HG03175 (cell line): ENCODE measurements at regions not wholly inside any gene's neighbourhood (a gene's known extent, or its start where the extent isn't known, plus 50 kb on each side); places are given as distances from the start of the nearest gene placed in this dataset.
"Not testable (repeated sequence)": the region's sequence is repeated elsewhere in the genome, so short reads cannot be mapped to it uniquely, and the experiment has no call there.

Experiments
- ATAC-seq: cut with Tn5 transposase; IDR thresholded peaks from one replicate; pipeline ENCODE4 v1.9.1; 2021; ENCODE audit warnings: mild to moderate bottlenecking, moderate library complexity; ENCODE audit not compliant: unreplicated experiment

DNA sequence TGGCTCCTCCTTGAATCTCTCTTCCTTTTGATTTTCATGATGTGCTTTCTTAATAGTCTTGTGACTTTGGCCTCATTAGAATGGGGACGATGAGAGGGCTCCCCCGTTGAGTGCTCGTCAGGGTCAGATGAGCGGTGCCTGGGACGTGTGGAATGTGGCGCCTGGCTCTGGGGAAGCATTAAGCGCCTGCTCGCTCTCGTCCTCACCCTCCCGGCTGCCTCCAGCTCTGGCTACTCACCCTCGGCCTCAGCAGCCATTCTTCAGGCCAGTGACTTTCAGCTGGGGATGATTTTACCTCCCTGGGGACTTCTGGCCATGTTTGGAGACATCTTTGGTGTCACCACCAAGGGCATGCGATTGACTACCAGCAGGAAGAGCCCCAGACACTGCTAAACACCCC lies 69.7 kb downstream of the RPS6KA4 start:
- ATAC-seq: no peak

DNA sequence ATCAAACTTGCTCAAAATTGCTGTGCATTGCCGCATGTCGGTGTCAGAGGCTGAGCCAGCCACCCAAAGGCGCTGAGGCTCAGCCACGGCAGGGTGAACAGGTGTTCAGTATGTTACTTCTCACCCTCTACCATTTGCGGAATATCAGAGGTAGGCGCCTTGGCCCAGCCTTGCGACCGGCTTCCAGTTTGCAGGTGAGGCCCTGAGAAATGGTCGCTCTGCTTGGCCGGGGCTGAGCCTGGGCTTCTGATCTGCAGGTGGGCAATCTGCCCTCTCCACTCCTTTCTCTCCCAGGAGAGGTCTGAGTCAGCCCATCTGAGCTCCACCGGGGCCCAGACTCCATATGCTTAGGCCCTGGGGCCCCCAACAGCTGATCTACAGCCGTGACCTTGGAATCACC lies 71.0 kb downstream of the RPS6KA4 start:
- ATAC-seq: no peak

- ATAC-seq: no peak
These were observed 71.7 kb downstream of the RPS6KA4 start for GRCh38 chr11:64430645-64431044.

DNA sequence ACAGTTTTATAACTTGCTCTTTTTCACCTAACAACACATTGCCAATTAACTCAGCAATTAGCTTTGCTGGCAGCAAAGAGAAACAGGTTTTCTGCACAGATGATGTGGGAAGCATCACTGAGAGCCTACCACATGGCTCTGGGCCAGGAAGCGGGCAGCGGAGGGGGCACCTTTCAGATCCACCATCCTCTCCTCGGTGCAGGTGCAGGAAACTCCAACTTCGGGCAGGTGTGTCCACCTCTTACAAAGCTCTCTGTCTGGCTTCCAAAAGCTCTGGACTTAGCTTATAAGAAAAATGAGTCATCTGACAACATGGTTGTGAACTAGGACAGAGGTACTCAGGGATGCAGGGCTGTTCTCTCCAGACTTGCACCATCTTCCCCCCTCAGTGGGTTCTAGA lies 77.0 kb downstream of the RPS6KA4 start:
- no peak for ATAC-seq

DNA sequence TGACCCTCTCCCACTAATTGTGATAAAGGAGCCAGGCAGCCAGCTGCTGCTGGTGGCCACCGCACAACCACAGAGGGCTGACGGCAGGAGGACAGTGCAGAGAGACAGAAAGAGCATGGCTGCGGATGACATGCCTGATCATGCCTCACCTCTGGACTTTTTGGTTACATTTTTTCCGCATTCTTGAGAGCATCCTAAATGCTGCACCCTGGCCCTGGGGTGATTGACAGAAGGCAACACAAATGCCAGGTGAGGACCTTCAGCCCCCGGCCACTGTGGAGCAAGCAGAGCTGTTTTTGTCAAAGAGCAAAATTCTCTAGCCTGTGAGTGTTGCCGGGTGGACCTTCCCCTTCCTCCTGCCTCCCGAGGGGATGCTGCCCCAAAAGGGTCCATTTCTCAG lies 78.5 kb downstream of the RPS6KA4 start:
- no peak for ATAC-seq

DNA sequence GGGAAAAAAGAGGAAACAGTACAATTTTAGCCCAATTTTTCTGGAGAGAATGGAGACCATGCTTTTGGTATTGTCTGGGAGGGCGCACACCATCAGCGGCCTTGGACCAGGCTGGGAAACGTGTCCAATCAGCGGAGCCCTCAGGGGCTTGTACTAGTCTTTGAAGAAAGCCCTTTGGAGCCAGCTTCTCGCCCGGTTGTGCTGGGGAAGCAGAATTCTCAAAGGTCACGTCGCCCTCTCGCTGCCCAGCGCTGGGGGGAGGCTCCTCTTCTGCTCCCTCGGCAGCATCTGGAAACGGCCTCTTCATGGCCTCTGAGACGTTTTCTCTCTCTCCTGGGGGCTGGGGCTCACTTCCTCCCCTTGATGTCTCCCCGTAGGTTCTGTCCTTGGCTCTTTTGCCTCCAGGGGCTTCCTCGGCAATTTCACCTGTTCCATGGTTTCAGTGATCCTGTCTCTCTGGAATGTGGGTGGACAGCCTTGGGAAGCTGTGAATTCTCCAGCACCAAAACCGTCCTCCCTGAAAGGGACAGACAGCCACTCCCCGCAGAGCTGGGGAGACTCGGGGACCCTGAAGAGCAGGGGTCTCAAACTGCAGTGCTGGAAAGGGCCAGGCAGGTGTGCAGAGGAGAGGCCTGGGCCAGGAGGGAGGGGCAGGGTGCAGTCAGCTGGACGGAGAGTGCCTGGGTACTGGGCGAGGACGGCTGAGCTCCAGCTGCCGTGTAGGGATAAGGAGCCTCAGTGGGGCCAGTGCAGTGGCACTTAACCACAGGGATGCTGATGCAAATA lies 80.2 kb downstream of the RPS6KA4 start:
- ATAC-seq: no peak

DNA sequence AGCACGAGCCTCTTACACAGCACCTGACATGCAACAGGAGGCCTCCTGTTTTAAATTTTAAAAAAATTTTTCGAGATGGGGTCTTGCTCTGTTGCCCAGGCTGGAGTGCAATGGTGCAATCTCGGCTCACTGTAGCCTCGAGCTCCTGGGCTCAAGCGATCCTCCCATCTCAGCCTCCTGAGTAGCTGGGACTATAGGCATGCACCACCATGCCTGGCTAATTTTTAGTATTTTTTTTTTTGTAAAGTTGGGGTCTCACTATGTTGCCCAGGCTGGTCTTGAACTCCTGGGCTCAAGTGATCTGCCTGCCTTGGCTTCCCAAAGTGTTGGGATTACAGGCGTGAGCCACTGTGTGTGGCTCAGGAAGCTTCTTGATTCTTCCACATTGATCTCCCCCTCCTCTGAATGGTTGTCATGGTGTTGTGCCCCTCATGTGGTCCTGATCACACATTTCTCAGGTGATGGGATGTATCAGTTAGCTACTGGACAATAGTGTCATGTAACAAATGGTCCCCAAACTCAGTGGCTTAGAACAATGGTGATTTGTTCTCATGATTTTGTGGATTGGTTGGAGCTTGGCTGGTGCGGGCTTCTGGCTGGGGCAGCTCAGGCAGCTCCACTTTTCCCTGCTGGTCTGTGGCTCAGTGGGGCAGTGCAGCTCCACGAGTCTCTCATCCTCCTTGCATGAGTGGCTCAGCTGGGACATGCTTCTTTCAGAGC lies 81.0 kb downstream of the RPS6KA4 start:
- not testable (repeated sequence) for ATAC-seq

DNA sequence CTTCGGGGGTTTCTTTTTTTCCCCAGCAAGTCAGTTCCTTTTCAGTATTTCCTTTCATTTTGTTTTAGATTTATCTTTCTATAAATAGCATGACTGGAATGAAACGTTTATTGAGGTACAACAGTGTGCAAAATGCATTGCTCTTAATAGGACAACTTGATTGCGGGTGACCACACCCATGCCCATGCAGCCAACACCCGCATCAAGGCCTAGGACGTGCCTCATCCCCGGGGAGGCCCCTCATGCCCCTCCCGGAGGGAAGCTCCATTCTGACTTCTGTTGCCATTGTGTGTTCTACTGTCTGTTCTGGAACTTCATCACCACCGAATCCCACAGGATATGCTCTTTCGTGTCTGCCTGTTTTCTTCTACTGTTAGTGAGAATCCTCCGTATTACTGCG lies 82.2 kb downstream of the RPS6KA4 start:
- no peak for ATAC-seq

DNA sequence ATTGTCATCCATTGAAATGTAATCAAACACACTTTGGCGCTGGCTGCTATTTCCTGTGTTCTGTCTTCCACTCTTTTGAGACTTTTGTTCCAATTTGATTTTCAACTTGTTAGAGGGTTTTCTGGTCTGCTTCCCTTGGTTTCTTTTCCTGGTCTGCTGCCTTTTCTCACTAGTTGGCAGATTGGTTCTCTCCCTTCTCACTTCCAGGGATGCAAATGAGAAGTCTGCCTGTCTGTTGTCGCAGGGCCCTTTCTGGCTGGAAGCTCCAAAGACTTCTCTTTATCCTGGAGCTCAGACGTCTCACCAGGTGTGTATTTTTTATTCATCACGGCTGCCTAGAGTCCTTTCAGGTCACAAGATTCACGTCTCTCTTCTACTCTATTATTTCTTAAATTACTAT lies 84.0 kb downstream of the RPS6KA4 start:
- ATAC-seq: no peak

DNA sequence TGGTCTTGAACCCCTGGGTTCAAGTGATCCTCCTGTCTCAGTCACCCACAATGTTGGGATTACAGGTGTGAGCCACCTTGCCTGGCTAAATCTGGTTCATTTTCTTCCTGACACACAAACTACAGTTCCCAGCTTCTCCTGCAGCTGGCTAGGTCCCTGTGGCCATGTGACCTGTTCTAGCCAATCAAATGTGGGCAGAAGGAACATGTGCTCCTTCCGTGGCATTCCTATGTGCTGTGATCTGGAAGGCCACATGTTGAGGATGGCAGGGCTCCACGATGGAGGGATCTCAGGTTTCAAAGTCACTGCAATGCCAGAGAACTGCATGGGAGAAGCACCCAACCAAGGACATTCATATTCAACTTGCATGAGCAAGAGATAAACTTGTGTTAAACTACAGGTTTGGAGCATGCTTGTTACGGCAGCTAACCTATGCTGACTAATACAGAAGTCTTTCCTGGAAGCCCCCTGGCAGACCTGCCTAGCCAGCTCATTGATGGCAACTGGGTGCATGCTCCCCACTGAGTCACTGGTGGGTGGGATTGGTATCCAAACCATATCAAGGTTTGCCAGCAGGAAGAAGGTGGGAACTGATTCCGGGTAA lies 86.0 kb downstream of the RPS6KA4 start:
- no peak for ATAC-seq

GRCh38 chr11:64445651-64446050 lies 86.7 kb downstream of the RPS6KA4 start:
- no peak for ATAC-seq

DNA sequence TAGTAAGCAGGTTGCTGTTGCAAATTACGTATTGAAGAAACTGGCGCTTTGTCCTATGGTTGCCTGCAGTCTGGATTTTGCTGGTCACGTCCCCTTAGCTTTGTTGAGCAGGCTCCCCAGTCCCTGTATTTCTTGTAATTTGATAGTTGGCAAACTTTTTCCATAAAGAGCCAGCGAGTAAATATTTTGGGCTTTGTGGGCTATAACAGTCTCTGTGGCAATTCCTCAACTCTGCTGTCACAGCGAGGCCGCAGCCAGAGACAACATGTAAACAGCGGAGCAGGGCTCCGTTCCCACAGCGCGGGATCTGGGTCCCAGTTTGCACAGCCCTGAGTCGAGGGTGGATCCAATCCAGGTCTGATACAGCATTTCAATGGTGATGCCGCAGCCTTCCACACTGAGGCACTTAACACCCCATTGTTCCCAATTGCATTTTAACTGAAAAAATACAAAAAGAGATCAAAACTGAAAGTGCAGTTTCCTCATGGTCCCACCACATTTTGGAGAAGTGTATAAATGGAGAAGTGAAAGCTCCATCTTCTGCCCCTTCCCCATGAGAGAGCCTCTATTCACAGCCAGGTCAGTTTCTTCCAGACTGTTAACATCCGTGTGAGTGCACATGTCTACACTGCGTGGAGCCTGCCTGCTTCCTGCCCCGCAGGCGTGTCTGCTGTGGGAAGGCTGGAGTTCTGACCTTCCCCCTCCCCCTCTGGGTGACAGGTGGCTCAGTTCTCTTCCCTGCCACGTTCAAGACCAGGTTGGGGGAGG lies 89.1 kb downstream of the RPS6KA4 start:
- no peak for ATAC-seq

DNA sequence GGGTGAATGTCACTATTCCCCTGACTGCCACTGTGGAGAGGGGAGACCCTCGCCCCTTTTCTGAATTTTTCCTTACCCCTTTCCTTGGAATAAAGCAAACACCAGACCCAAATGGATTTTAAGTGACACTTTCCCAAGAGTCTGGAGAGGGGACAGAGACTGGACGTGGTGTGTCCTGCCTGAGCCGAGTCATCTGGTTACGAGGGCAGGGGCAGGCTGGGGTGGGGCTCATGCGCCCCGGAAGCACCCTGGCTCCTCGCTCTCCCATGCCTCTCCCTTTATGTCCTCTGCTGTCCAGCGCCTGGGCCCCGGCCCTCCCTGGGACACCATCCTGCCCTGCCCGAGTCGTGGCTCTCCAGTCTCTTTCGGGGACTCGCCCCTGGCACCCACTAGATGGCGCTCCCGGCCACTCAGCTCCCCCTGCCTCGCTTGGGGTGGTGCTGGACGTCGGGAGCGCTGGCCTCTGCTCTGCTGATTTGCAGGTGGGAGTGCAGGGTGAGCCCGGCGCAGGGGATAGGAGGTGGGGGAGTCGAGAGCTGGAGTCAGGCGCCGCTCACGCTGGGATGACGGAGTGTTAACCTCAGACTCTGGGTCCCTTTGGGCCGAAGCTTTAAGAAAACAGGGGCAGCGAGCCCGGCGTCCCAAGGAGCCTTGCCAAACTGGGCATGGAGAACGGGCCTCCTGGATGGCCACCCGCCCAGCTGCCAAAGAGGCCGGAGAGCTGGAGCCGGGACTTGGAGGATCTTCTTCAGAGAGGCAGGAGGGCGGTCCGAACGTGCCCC lies 89.8 kb downstream of the RPS6KA4 start:
- no peak for ATAC-seq

GRCh38 chr11:64449381-64450167 lies 90.6 kb downstream of the RPS6KA4 start:
- ATAC-seq: peak; percentile 57

GRCh38 chr11:64450168-64450560 lies 91.2 kb downstream of the RPS6KA4 start:
- ATAC-seq: no peak

DNA sequence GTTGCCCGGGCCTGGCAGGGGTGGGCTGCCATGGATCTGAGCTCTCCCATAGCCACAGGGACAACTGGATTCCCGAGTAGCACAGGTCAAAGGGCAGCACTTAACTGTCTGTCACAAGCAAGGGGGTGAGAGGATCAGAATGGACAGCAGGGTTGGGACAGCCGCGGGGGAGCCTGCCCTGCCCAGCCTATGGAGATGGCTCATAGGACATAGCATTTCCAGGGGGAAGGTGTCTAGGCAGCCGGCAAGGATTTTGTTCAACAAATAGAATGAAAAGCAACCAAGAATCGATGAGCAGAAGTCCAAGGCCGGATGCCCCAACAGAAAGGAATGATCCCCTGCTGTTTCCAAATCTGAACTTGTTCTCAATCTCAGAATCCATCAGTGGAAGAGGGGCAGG lies 92.9 kb downstream of the RPS6KA4 start:
- ATAC-seq: no peak

- ATAC-seq: no peak
These were observed 94.5 kb downstream of the RPS6KA4 start for GRCh38 chr11:64453466-64453865.

- ATAC-seq: no peak
These were observed 96.7 kb downstream of the RPS6KA4 start for GRCh38 chr11:64455456-64456261.
